NCI-H510A (cell line): ENCODE measurements at regions not wholly inside any gene's neighbourhood (a gene's known extent, or its start where the extent isn't known, plus 50 kb on each side); places are given as distances from the start of the nearest gene placed in this dataset.

Experiments
- DNase-seq: peaks from one replicate; lab custom pipeline; 2025; lab: John Stamatoyannopoulos, UW

DNA sequence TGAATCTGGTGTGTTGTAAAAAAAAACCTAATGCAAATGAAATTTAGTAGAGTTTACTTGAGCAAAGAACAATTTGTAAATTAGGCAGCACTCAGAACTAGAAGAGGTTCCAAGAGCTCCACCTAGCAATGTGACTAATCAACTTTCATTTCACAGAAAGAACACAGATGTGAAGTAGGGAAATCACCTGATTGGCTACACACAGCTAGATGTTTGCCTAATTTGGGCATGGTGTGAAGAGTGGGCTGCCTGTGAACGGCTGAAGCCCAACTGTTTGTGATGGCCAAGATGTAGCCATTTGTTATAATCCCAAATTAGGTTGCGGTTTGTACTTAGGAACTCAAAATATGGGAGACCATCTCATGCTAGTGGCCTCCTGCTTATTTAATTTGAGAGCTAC, 724.4 kb upstream of the SLITRK5 start:
- no peak for DNase-seq

DNA sequence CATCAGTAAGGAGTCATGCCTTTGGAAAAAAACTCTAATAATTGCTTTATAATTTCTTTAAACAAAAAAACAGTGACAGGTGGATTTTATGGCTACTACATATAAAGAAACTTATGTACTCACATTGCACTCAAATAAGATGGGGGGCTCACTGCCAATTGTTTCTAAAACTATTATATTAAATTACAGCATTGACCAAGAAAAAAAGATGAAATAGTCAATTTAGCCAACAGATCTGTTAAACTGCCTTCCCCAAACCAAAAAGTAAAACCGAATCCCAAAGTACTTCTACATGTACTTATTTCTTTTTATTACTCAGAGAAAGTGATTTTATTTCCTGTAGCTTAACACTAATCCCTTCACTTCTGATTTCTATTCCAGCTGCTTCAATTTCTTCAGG, 716.8 kb upstream of the SLITRK5 start:
- DNase-seq = no peak

DNA sequence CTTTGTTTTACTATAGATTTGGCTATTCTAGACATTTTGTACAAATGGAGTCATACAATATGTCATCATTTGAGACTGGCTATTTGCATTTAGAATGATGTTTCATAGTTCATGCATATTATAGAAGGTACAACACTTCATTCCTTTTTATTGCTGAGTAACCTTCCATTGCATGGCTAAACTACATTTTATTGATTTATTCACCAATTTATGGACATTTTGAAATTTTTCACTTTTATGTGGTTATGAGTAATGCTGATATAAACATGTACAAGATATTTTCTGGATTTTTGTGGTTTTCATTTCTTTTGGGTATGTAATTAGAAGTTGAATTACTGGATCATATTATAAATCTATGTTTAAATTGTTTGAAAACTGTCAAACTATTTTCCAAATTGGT, 710.3 kb upstream of the SLITRK5 start:
- DNase-seq = no peak

DNA sequence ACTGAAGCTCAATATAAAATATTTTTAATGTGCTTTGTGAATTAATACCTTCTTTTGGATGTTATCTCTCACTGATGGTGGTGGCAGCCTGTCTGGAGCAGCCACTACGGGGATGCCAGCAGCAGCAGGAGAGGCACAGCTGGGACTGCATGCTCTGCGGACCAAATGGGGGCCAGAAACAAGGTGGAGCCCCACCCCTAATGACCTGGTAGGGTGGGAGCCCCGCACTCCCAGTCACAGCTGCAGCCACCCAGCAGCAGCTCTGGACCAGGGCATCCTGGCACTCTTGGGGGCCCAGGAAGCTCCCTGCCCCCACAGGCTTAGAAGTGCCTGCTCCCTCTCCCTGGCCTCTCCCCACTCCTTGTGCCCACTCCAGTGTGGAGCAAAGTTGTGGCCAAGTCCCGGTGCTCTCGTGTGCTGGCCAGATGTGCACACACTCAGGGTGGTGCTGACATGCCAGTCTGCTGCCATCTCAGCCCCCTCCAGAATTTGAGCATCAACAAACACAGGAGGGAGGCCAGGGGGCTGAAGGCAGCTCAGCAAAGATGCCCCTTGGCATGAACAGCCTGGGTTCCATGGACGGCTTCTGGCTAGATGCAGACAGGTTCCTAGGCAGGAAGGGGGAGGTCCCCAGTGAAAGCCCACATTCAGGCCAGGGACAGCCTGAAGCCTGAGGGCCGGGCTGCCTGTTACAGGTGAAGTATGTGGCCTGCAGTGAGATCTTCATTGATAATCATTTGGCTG, 696.7 kb upstream of the SLITRK5 start:
- DNase-seq = no peak

DNA sequence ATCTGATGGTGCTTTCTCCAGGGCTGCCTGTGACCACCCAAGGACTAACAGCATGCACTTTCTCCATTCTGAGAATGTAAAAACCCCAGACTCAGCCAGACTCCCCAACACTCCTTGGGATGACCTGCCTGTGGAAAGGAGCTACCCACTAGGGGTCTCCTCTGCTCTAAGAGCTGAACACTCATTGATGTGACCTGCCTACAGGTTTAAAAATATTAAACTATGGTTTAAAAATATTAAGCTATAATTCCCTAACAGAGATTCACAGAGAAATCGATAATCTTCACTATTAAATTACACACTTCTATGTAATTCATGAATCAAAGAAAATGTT, 696.2 kb upstream of the SLITRK5 start:
- no peak for DNase-seq

DNA sequence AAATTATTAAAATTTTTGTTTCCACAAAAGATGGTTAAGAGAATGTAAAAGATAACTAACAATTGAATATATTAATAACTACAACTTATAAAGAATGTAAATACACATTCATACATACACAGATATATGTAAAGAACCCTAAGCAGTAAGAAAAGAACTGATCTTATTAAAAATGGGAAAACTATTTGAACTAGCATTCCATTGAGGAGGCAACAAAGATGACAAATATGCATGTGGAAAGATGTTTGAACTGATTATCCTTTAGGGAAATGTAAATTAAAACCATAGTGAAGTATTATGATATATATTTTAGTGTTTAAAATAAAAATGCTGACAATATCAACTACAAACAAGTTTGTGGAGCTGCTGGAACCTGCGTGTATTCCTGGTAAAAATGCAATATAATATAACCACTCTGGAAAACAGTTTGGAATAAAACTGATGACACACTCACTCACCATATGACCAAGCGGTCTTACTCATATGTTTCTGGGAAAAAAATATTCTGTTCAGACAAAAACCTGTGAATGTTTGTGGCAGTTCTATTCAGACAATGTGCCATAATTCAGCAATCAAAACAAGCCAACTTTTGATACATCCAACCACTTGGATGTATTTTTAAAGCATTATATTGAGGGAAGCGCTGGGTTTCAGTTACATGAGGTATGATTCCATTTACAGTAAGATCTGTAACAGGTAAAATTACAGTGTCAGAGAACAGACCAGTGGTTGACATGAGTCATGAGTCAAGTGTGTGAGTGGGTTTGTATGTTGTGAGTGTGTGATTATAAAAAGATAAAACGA, 694.4 kb upstream of the SLITRK5 start:
- DNase-seq = no peak

DNA sequence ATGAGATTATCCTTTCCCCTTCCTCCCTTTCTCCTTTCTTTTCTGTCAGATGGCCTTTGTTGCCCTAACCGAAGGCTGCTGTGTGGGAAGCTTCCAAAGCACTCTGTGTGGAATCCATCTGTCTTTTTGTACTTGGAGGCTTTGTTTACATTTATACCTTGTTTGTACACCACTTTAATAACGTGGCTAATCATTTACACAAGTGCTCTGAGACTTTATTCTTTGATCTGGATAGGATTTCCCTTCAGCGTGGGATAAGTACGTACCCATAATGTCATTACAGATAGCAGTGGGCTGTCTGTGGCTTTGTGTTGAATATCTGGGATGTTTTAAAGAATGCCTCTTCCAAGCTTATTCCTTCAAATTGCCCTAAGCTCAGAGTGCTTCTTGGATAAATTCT, 684.7 kb upstream of the SLITRK5 start:
- DNase-seq = peak; percentile 48

DNA sequence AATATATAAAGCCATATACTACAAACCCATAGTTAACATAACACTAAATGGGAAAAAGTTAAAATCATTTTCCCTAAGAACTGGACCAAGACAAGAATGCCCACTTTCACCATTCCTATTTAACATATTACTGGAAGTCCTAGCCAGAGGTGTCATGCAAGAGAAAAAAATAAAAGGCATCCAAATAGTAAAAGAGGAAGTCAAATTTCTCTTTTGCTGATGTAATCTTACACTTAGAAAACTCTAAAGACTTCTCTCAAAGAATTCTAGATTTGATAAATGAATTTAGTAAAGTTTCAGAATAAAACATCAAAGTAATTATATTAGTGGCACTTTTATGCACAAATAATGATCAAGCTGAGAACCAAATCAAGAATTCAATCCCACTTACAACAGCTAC, 678.9 kb upstream of the SLITRK5 start:
- DNase-seq = no peak

DNA sequence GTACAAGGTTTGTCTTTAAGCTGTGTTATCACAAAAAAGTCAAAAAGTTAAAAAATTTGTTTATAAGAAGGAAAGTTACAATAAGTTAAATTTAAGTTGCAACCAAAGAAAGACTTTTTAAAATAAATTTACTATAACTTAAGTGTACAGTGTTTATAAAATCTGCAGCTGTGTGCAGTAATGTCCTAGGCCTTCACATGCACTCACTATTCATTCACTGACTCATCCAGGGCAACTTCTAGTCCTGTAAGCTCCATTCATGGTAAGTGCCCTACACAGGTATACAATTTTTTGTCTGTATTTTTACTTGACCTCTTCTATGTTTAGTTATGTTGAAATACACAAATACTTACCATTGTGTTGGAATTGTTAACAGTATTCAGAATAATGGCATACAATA, 667.9 kb upstream of the SLITRK5 start:
- DNase-seq = no peak

DNA sequence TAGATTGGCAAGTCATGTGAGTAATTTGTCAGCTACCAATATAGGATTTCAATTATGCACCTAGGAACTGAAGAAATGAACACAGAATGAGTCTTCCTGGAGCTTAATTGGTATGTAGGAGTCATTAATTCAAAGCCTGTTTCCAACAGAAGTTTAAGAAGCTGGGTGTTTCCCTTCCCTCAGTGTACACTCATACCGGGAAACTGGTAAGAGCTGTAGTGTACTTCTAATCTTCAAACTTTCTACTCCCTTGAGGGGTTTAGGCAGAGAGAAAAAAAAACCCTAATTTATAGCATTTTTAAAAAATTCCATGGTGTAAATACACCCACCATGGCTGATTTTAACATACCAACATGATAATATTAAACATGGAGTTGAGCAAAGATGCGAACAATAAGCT, 665.7 kb upstream of the SLITRK5 start:
- DNase-seq = no peak

DNA sequence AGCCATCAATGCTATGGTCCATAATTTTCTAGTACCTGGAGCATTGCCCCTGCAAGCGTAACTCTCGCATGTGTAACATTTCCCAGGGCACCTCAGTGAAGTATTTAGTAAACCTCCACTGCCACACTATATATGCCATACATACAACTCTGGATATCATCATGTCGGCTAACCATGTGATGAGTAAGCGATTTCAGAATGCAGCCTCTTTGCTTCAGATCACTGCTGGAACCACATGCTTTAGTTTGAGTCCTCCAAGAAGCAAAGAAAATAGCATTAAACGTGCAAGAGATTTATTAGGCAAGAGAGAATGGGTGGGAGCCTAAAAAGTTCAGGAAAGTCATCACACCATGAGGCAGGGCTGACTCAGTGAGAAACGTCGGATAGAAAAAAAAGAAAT, 635.6 kb upstream of the SLITRK5 start:
- DNase-seq = no peak

DNA sequence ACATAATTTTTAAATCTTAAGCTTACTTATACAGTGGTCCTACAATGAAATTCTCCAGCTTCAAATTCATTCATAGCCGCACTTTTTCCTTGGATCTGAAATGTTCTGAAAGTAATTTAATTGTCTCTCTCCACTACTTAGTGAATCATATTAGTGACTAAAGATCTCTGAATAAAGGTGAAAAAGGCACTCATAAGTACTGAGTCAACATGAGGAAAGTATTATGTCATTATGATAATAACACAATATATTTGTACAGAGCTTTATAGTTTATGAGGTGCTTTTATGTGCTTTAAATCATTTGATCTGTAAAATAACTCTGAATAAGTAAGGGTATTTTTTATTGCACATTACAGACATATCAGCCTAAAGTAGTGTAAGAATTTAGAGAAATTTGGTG, 628.2 kb upstream of the SLITRK5 start:
- DNase-seq = no peak

DNA sequence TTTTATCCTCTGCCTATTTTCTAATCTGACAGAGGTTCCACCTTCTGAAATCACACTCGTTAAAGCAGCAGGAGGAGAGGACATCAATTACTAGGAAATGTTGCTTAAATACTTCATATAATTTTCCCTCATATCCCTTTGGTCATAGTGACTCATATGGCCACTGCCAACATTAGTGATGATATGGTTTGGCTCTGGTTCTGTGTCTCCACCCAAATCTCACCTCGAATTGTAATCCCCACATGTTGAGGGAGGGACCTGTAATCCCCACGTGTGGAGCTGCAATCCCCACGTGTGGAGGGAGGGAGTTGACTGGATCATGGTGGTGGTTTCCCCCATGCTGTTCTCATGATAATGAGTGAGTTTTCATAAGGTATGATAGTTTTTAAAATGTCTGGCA, 618.4 kb upstream of the SLITRK5 start:
- DNase-seq = no peak

DNA sequence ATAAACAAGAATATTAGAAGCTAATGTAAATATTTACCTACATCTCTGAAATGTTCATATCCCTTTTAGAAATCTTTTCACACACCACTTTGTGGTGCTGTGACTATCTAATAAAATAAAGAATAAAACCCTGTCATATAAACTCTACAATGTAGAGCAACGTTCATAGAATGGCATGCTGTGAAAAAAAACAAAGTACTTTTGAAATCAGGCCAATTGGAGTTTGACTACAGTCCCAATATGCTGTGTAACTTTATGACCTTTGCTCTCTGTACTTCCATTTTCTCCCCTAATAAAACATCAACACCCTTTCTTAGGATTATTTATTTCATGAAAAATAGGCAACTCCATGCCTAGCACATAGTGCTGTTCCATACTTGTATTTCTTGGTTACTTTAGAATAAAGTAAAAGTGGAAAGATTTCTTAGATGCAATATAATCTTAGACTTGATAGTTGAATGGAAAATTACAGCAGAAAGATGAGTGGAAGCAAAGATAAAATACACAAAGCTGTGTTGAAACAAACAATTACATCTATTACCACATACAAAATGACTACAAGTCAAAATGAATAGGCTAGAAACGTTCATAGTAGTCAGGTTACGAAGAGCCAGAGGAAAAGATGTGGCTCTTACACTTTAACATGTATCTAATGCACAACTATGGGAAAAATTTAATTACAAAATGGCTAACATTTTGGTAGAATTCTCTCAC, 613.2 kb upstream of the SLITRK5 start:
- DNase-seq = no peak

DNA sequence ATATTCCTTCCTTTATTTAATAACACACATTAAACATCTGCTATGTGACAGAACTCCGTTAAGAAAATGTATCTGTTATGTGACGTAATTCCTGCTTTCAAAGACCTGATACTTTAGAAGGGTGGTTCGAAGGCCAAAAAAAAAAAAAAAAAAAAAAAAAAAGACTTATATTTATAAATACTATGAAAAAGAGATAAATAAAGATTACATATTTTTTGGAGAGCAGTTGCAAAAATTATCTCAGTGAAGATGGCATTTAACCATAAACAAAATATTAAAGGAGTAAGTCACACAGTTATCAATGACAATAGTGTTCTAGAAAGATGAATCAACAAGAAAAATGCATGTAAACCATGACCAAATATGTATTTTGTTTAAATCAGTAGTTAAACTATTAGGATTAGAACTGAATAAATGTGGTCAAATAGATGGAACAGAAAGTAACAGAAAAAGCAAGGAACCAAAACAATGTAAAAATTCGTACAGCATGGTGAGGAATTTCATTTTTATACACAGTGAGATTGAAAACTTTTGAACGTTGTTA, 612.3 kb upstream of the SLITRK5 start:
- no peak for DNase-seq

DNA sequence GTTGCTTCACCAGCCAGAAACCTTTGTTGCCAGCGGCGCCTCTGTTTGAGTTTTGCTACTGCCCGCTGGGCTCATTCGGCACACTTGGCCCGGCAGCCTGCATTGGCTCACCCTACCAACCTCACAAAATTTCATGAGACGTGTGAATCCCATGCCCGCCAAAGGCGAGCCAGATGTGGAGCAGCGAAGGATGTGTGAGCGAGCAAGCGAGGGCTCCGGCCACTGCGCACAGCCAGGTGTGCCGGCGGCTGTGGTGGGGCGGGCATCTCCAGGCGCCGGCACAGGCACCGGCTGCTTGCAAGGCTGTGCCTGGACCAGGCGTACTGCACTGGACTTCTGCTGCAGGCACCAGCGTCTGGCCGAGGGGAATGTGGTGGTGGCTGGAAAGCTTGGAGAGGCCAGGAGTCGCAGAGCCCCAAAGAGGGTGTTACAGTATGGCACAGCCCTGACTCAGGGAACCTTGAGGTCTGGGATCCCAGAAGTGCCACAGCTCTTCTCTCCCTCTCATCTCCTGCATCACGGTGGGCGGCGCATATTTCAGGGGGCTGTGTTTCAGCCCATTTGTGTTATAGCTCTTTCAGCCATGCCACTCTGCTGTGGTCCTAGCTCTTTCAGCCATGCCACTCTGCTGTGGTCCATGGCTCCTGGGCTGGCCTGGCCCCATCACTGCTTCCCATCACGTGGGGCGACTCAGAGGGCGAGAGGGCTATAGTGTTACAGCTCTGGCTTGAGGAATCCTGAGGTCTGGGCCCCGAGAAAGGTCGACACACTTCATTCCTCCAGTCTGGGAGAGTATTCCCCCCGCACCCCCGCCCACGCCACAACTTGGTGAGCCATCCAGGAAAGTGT, 592.0 kb upstream of the SLITRK5 start:
- no peak for DNase-seq

DNA sequence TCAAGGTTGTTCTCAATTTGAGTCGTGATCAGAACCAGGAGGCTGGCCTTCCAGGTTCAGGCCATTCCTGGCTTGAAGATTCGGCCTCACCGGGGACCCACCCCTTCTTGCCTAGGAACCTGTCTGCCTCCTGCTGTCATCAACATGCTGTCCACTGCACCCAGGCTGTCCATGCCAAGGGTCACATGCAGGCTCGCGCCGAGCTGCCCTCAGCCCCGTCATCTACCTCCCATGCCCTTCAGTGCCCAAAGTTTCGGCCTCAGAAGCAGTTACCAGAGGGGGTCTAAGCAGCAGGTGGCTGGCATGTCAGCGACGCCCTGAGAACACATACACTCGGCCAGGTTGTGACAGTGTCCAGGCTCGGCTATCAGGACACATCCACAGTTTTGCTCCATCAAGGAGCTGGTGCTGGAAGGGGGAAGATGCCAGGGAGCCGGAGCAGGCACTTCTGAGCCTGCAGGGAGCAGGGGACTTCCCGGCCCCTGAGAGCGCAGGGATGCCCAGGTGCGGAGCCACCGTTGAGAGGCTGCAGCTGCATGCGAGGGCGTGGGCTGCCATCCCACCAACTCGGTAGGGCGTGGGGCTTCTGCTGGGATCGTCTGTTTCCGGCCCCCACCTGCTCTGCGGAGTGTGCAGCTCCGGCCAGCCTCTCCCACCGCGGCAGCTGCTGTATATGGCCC, 590.9 kb upstream of the SLITRK5 start:
- no peak for DNase-seq

DNA sequence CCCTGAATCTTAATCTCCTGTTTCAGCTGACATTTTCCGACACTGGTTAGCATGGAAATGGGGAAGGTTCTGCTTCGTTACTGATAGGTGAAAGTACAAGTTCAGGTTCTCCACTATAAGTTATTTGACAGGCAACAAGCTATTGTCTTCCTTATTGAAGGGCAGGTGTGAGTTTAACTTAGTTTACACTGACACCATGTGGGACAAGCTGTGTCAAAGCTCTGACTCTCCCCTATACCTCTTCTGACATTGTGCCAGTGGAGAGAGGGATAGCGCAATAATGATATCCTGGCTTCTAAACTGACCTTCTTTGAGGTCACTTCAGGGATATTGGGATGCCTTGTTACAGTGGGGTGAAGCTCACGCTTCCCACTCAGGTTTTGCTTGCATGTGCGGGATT, 587.0 kb upstream of the SLITRK5 start:
- DNase-seq = no peak

DNA sequence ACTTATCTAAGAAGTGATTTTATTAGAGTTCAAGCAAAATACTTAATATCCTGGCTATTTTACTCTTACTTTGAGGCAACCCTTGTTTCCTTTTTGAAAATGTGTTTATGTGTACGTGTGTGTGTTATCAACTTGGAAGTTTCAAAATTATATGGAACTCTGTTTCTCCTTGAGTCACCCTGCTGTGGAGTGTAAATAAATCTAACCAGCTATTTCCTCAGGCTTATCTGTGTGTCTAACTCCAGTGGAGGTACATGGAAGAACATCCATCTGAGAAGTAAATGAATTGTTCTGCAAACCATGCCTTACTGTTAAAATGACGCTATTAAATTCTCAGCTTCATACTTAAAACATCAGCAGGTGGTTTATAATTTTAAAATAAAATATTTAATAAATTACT, 583.4 kb upstream of the SLITRK5 start:
- no peak for DNase-seq

DNA sequence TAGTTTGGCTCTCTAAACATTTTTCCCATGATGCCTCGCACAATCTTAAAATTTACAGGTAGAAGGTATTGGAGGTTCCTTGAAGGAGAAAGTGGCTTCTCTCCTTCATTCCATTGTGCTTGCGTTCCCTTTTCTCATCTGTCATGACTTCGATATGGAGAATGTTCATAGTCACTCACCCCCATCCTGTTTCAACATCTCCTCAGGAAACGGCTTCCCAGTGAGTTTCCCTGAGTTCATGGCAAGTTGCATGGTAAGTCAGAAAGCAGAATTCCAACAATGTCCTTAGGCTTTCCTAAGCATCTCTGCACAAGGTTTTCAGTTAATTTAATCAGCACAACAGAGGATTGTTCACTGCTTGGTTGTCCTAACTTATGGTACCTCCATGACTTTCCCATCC, 581.8 kb upstream of the SLITRK5 start:
- no peak for DNase-seq

DNA sequence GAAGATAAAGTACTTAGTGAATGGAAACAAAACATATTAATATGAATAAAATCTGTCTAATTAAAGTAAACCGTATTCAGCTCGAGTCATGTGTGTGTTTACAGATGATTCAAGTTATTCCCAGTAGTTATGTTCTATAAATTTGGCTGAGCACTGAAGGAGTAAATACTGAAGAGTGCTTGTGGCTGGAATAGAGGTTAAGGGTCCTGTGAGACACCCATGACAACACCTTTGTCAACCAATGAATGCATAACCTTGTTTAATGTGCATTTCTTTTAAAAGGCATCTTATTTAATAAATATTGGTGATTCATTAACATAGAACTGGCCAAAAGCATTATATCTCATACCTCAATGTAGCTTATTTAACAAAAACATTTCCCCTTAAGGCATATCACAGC, 577.8 kb upstream of the SLITRK5 start:
- no peak for DNase-seq
